ENCODE measurements at regions not wholly inside any gene's neighbourhood (a gene's known extent, or its start where the extent isn't known, plus 50 kb on each side); places are given as distances from the start of the nearest gene placed in this dataset.
A peak's percentile ranks its signal among the peaks of the same experiment; 100 is the strongest.

DNA sequence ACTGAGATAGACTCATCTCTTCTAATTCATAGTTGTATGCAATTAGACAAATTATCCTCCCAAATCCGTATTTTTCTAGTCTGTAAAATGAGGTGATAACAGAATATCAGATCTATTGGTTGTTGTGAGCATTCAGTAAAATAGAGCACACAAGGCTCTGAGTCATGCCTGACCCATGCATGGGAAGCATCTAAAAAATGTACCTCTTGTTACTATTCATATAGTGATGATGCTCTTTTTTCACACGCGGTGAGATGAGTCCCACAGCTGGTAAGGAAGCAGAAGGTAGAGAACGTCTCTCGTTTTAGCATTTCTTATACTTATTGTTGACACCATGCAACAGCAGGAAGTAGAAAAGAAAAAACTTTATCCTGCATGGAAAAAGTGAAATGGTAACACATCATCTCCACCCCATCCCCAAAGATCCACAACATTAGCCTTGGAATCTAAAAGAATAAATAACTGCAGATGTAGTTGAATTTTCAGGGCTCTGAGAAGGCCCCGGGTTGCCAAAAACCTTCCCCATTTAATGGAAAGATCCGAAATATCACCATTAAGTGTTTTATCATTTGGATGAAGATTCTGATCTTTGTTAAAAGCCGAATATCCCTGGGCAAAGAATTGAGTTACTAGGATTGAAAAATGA lies 215.6 kb downstream of the TMEM114 start:
- DNase-seq: no peak

DNA sequence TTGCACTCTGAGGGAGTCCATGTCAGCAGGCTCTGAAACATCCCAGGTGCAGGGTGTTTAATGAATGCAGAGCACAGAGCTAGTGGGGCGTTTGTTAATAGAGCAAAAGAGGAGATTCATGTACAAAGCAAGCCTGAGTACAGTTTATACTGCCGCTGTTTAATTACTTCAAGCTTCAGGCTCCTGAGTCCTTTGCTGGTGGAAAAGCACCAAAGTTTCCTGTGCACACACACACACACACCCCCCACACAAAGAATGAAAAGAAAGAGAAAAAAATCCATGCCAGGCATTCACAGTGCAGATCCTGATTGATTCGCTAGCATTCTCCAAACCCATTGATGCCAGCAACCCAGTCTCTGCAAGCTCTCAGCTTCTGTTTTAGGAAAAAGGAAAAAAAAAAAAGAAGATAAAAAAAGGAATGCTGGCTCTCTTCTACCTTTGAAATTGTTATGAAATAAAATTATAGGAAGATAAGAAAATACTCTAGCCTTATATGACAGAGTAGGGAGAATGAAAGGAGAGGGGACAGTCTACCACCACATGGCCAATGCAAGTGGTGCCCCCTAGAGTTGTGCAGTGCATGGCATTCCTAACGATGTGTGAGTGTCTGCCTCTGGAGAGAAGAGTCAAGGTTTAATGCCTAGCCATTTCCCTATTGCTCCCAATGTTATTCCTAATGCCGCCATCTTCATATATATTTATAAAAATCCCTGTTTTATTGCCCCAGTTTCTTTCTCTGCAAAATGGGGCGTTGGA lies 216.5 kb downstream of the TMEM114 start:
- no peak for DNase-seq

DNA sequence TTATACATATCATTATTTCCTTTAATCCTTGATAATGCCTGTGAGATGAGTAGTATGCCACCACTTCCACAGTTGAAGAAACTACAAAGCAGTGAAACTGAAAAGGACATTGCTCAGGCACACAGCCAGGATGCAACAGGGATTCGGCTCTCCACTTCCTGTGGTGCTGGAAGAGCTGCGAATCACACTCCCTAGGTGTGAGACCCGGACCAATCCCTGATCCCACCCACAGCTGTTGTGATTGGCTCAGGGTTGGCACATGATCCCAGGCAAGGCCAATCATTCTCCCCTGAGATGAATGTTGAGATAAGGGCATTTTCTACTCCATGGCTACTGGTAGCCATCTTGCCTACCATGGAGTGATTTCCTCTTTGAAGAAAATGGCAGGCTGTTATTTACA lies 218.2 kb downstream of the TMEM114 start:
- no peak for DNase-seq

DNA sequence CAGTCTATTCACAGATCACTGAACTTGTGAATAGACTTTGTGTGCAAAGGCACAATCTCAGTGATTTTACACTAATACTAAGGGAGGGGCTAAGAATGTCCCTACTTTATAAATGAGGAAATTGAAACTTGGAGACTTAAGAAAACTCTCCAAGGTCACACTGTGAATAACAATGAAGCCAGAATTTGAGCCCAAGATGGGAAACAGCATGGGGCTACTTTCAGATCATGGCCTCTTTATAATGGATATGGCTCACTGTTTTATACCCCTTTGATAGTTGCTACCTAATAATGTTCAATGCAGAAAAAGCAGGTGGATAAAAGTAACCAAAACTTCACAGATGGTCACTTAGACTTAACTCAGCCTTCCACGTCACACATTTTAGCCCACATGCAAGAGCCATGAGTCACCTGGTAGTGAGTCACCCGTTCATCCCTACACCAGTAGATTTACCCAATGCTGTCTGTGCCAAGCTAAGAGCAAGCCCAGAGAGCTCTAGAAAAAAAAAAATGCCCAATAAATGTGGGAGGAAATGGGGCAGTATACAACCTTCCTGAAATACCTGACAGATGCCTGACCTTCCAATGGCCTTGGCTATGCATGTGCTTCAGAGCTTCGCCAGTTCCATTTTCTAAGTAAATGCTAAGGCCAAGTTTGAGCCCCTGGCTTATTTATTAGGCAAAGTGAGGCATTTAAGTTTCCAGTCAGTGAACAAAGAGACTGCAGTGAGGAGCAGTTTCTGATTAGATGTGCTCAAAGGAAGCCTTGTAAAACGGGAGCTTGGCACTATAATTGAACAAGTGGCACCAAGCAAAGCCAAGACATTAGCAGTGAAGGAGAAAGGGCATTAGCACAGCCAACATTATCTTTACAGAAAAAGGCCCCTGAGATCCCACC lies 219.7 kb downstream of the TMEM114 start:
- no peak for DNase-seq

DNA sequence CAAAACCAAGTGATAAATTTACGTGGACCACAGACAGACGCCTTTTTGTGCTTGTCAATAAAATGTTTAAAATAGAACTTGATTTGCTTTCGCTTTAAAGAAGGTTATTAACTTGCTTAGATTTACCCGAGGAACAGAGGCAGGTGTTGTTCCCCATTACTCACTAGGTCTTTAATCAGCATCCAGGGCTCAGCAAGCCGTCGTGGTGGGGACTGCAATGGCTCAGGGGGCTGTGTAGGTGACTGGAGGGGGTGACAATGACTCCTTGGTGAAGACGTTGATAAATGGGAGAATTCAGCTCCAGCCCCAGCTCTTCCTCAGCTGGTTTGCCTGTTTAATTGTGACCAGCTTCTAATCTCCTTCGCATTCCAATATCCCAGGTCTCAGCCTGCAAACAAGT lies 231.4 kb downstream of the TMEM114 start:
- DNase-seq: no peak

DNA sequence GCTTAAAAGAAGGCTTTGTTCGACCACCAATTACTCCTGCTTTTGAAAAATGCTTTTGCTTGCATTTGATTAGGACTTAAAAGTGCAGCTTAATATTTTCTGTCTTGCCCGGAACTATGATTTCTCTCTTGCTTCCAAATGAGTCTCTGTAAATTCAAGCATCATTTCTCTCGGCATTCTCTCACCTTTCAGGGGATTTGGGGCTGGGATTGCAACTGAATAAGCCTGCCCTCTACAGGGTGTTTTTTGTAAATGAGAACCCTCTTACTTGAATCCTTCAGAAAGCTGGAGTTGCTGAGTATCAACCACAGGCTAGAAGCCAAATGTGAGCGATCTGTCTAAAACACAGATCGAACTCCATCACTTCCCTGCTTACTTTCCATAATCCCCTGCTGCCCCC lies 234.6 kb downstream of the TMEM114 start:
- no peak for DNase-seq

DNA sequence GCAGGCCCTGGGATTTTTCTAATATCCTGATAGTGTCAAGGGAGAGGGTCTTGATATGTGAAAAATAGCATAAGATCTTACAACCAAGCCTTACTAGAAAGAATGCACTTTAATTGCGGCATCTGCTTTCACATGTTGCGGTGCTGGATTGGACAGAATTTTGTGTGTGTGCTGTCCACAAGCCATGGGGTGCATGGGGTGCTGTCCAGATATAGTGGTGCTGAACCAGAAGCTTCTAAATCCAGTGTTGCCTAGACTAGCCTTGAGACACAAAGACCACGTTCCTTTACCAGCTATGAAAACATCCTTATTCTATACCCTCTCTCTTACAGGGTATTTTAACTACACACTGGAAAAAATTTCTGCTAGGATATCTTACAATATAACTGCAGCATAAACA lies 244.0 kb downstream of the TMEM114 start:
- DNase-seq: peak; percentile 80

DNA sequence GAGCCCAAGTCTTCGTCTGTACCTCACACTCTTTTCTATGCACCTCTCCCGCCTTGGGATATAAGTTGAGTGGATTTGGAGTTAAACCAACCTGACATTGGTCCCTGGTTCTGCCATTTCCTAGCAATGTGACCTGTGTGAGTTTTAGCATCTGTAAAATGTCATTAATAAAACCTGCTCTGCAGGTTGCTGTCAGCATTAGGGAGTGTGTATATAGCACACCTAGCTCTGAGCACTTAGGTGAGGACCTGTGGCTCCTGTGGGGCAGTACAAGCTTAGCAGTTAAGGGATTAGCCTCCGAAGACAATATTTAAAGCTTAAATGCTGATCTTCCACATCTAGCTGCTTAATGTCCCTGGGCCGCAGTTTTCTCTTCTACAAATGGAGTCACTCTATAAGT lies 248.0 kb downstream of the TMEM114 start:
- no peak for DNase-seq

DNA sequence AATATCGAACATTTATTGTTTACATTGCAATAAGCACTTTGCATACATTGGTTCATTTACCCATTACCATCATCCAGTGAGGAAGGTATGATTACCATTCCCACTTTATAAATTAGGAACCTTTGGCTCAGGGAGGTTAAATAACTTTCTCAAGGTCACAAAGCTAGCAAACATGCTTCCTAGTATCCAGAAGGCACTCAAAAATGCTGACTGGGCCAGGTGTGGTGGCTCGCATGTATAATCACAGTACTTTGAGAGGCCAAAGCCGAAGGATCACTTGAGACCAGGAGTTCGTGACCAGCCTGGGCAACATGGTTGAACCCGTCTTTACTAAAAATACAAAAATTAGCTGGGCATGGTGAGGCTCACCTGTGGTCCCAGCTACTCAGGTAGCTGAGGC lies 259.6 kb downstream of the TMEM114 start:
- no peak for DNase-seq

DNA sequence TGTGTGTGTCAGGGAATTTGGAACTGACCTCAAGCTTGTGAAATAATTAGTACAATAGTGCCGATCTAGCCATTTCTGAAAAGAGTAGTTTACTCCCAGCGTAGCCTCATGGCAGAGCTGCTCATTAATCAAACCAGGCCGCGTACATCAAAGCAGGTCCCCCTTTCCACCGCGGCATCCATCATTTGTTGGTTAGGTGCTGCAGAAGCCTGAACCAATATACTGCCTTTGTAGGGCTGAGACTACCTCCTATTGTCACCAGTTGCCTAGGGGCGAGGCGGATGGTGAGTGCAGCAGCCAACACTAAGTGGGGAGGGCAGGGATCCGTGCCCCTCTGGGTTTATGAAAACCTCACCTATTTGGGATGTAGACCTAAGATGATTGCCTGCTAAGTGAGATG lies 264.1 kb downstream of the TMEM114 start:
- DNase-seq: no peak

DNA sequence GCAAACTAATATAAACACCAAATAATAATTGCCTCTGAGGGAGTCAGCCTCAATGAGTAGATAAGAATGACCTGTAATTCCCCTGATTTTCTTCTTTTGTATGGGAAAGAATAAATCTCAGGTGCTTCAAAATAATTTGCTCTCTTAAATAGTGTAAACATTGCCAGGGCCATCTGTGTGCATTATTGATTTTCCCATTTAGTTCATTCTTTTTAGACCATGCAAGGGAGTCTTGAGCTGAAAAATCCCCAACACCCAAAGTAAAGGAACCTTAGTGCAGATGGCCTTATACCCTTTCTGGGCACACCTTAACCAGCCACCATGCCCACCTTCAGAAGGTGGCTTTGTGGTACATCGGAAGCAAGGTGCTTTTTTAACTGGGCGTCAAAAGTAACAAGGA lies 267.2 kb downstream of the TMEM114 start:
- no peak for DNase-seq

DNA sequence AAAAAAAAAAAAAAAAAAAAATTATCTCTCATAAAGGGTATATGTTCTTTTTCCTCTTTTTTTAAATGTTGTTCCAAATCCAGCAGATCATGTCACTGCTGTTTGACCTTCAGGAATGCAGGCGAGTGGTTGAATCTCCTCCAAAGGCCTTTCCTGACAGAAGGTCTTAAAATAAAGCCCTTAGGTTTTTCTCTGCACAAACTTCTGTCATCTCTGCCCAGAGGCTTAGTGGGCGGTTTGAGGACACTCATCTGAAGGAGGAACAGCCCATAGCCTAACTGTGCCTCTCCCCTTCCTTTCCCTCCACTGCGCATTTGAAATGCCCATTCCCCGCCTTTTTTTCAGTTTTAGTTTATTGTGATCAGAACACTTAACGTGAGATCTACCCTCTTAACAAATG lies 270.2 kb downstream of the TMEM114 start:
- no peak for DNase-seq

DNA sequence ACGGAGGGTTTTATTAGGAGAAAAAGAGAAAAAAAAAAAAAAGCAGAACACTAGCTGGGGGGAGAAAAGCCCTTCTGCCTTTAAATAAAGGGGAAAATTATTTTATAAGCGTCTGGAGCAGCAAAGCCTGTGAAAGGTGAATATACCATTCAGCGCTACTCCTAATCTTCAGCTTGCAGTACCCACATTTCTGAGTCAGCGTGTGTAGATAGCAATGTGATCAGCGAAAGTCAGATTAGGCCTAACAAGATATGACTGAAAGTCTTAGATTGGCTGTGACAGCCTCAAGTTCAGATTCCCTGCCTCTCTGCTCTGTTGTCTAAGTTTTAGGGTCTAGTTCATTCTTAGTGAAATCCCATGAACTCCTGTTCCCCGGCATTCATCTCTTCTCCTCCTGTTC lies 279.5 kb downstream of the TMEM114 start:
- no peak for DNase-seq

DNA sequence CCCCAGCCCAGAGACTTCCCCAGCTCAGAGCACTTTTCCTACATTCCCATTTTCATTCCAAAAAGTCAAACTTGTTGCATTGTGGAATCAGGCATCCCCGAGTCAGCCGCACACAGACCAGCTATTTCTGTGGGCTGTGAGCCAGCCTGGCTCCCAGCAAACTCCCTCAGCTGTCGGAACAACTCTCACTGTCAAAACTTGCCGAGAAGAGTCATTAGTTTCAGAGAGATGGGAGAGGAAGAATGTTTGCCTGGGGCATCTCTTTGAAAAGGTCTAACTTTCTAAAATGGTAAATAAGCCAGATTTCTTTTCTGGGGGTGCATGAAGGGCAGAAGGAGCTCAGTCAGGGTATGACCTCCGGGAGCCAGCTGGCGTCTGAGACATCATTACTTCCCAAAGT lies 280.0 kb downstream of the TMEM114 start:
- DNase-seq: no peak

DNA sequence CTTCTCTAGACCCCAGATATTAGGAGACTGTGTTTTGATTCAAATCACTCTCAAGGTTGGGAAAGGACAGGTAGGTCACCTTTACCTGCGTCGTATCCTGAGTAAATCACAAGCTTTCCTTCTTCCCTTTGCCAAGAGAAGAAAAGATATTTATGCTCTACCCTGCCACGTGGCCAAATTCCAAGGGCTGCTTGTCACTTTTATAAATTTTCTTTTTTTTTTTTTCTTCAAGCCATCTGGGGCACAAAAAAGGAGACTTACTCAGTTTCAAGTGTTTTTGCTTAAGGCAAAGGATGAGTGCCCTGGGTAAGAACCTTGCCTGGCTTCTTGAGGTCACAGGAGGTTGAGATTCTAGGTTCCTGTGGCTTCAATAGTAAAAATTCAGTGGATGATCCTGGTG lies 285.1 kb downstream of the TMEM114 start:
- DNase-seq: no peak

DNA sequence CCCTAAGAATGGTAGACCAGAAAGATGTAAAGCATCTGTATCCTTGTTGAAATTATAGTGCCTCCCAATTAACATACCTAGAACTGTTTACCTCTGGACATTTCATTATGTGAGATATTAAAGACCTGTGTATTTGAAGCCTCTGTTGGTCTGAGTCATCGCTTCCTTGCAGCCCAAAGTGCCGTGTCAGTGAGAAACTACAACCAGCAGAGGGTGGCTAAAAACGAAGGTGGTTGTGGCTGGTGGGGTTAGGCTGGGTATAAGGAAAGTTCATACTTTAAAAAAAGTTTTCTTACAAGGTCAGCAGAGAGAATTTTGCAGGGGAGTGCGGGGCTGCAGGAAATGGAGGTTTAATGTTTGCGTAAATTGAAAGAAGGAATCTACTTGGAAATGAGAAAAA lies 290.7 kb downstream of the TMEM114 start:
- no peak for DNase-seq

DNA sequence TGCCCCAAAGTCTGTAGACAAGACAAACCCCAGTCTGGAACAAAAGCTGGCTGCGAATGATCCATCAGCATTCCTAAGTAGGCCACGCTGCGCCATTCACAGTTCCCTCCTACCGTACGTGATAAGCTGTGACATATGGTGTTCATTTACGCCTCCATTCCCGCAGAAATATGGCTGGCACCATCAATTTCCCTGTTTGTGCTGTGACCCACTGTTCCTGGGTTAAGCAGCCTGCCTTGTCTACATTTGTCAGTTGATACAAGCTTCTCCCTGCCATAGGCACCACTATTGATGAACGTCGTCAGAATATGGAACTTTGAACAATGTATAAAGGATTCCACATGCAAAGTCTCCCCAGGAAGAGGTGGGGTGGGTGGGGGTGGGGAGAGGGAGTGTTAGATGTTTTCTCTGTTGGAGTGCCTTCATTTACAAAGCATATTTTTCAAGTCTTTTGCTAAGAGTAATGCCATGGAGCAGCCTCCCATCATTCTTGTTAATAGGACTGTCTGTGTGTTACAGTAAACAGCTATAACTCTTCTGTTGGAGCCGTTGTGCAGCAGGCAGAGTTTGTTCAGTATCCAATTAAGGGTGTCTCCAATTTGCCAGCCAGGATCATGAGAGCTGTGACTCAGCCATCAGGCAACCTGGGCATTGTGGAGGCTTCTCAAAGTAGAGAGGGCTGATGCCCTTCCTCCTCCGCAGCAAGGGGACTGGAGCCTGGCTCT lies 294.6 kb downstream of the TMEM114 start:
- DNase-seq: no peak

DNA sequence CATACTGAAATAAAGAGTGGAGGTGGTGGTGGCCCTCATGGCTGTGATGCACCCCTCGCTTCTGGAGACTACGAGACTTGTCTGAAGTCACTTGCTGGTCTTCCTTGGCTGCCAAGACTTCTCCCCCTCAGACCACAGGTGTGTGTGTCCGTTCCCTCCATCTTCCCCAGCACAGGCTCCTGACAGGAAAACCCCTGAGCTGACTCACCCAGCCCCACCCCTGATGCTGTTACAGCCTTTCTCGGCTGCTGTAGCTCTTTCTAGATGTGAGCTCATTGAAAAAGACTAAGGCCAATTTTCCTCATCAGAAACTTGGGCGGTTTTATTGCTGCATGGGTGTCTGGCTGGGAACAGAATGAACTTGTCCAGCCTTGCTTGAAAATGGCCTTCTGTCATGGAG lies 296.9 kb downstream of the TMEM114 start:
- DNase-seq: no peak

DNA sequence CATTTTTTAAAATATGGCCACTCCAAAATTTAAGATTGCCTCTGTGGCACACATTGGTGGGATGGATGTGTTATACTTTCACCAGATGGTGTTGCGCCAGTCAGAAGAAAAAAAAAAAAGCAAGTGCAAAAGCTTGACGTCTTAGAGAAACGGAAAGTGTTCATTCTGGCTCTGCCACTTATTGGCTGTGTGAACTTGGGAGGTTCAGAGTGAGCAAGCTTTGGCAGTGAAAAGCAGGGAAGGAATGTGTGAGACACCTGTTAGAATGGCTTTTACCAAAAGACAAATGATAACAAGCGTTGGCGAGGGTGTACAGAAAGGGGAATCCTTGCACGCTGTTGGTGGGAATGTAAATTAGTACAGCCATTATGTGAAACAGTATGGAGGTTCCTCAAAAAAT lies 298.0 kb downstream of the TMEM114 start:
- no peak for DNase-seq

DNA sequence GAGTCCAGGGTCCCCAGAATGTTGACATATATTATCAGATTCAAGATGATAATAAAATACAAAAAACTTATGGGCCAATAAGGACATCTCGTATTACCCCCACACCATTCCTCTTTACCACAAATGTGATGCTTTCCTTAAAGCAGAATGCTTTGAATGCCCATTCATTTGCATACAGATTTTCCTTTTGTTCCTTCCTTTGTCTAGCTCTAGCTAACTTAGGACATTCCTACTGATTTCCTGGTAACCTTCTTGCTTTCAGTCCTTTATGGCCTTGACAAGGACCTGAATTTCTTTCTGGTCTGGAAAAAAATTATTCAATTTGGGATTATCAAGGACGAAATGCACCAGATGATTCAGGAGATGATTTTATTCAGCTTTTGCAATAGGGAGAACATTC lies 304.0 kb downstream of the TMEM114 start:
- no peak for DNase-seq

DNA sequence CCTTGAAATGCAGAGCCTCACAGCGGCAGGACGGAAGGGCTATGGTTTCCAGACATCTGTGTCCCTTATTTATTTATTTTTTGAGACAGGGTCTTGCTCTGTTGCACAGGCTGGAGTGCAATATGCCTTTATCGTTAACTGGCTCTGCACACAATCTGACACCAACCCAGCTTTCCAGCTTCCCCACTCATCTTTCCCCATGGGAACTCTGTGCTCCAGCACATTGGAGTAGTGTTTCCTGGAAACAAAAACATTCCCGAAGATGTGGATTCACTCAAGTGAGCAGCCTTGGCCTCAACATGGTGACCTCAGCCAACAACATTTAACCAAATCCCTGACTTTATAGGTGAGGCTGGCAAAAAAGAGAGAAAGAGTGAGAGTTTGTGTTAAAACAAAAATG lies 307.1 kb downstream of the TMEM114 start:
- peak; percentile 19 for DNase-seq

DNA sequence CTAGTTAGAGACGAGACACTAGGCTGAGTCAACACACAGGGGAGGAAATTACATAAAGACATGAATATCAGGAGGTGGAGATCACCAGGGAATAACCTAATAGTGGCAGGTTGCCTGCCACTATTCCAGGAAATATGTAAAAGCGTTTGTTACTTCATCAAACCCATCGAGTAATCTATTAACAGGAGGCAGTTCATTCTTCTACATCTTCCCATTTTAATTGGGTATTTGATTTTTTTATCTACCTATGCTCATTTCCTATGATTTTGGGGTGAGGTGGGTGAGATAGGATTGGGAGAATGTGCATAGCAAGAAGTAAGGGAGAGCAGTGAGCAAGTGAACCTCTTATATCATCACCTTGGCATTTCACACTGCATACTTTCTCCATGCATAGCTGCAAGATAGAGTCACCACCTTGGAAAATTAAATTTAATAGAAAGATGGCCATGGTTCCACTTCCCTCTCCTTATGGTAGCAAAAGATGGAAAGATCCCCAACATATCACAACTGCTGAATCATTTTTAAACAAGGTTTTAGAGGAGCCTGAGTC lies 312.2 kb downstream of the TMEM114 start:
- no peak for DNase-seq

Data from renal pelvis (tissue), 1 donor.